Stomach (tissue), 8 donors: ENCODE measurements at regions not wholly inside any gene's neighbourhood (a gene's known extent, or its start where the extent isn't known, plus 50 kb on each side); places are given as distances from the start of the nearest gene placed in this dataset.
A peak's percentile ranks its signal among the peaks of the same experiment; 100 is the strongest.

Experiments used
- DNase-seq, 2 donors: peaks; one replicate each; pipeline versions ENCODE4 v3.0.0 to v3.0.0-alpha.2; 2013 to 2019
- H3K27ac ChIP-seq, 5 donors: fragments of 200-600 bp in 4 of 5; sonication (generic) in 4 of 5; one replicate each; pipeline ENCODE4 v1.5.1; 2013 to 2019; ENCODE audit warnings: mild to moderate bottlenecking in 1 of 5, moderate library complexity in 1 of 5
- H3K27me3 ChIP-seq, 3 donors: fragments of 200-600 bp; sonication (generic); one replicate each; pipeline ENCODE4 v1.5.1; 2017 to 2019; ENCODE audit warnings: mixed run types in 1 of 3
- H3K36me3 ChIP-seq, 4 donors: fragments of 200-600 bp; sonication (generic); 1 replicate in 3 of 4; 2 replicates in 1 of 4; pipeline ENCODE4 v1.5.1; 2016 to 2019
- H3K4me1 ChIP-seq, 4 donors: fragments of 200-600 bp; sonication (generic); one replicate each; pipeline ENCODE4 v1.5.1; 2016 to 2019
- H3K4me3 ChIP-seq, 4 donors: fragments of 200-600 bp; sonication (generic) in 3 of 4; one replicate each; pipeline ENCODE4 v1.5.1; 2016 to 2019; ENCODE audit warnings: mild to moderate bottlenecking in 1 of 4
- H3K9me3 ChIP-seq, 4 donors: fragments of 200-600 bp; sonication (generic); one replicate each; pipeline ENCODE4 v1.5.1; 2016 to 2019
- EP300 ChIP-seq: sonication (generic); formaldehyde crosslinking; IDR thresholded peaks from one replicate; pipeline ENCODE4 v1.6.1; 2017; ENCODE audit warnings: antibody characterized with exemption
- POLR2A ChIP-seq, 4 donors: fragments of 450-650 bp; IDR thresholded peaks; one replicate each; pipeline ENCODE4 v1.6.1; 2016; ENCODE audit warnings: antibody characterized with exemption in 4 of 4, control low read depth in 2 of 4, mild to moderate bottlenecking in 1 of 4, moderate library complexity in 1 of 4
- POLR2AphosphoS5 ChIP-seq, 3 donors: sonication (generic); formaldehyde crosslinking; IDR thresholded peaks; one replicate each; pipeline ENCODE4 v1.6.1; 2016; ENCODE audit warnings: antibody characterized with exemption in 3 of 3
- WGBS, 5 donors: extraction: QIAGEN DNeasy Blood & Tissue Kit in 3 of 5; methylation state at CpG; one replicate each; pipeline versions ENCODE4 v1.1.5 to v1.1.7; 2013 to 2018; 5-methylcytosine and 5-hydroxymethylcytosine counted together
- intact Hi-C: fragments of 100-400 bp; cut with DNase I; formaldehyde crosslinking; loops from one replicate; pipeline ENCODE4 v1.15.1; 2023; ENCODE audit warnings: low total_unique reads
- TF ChIP-seq, protein P1 (sequence below), 7 experiments: fragments of 450-650 bp in 4 of 7; fragments of 200-600 bp in 3 of 7; sonication (generic) in 3 of 7; IDR thresholded peaks; one replicate each; pipeline ENCODE4 v1.5.1; 2016 to 2019; ENCODE audit warnings: antibody characterized with exemption in 7 of 7, control low read depth in 2 of 7, mild to moderate bottlenecking in 1 of 7
- donor health status: healthy with polysubstance abuse.
- donor health status: Bipolar disorder and iron deficiency.
- donor health status: healthy.

DNA sequence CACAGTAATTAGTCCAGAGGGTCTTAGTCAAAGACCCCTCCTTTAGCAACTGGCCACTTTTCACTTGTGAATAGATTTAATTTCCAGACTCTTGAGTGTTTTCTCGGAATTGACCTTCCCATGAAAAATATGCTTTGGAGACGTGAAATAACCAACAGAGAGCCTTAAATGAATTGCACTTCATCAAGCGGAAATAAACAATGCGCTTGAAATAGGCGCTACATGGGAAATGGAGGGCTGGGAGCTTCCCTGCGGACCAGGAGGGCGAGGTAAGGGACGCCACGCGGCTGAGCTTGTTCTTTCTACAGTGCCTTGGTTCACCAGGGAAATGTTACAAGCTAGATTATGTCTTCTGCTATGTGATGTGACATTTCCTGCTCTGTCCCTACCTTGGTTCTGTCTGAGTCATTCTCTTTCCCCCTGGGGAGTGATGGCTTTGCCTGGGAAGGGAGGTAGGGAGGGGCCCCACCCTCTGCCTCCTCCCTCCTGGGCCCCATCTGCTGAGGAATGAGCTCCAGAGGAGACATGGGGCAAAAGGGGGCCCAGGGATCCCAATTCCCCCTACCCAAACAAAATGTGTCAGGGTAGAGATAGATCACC is 619.3 kb downstream of the PTPRU start:
- intact Hi-C loops: no loop called here
- WGBS, 5 donors: 75 to 82% (median 81%) methylated on average over 10 of the region's 10 CpGs
- Histone ChIP-seq H3K9me3 (peaks cover 0 to 7% (median 5%) of the 10 kb centered on the region in 4 donors), H3K4me1 (no peaks in the 10 kb centered on the region), H3K36me3 (no peaks in the 10 kb centered on the region), H3K27ac (no peak overlapping the region), H3K4me3 (no peak overlapping the region), H3K27me3 (peaks cover 0 to 74% (median 14%) of the 10 kb centered on the region in 3 donors)
- no peak for DNase-seq
- TF ChIP-seq POLR2AphosphoS5 (IDR thresholded peaks at IDR 0.05): no peak
- TF ChIP-seq POLR2A (IDR thresholded peaks at IDR 0.05): no peak
- TF ChIP-seq, protein P1, sequence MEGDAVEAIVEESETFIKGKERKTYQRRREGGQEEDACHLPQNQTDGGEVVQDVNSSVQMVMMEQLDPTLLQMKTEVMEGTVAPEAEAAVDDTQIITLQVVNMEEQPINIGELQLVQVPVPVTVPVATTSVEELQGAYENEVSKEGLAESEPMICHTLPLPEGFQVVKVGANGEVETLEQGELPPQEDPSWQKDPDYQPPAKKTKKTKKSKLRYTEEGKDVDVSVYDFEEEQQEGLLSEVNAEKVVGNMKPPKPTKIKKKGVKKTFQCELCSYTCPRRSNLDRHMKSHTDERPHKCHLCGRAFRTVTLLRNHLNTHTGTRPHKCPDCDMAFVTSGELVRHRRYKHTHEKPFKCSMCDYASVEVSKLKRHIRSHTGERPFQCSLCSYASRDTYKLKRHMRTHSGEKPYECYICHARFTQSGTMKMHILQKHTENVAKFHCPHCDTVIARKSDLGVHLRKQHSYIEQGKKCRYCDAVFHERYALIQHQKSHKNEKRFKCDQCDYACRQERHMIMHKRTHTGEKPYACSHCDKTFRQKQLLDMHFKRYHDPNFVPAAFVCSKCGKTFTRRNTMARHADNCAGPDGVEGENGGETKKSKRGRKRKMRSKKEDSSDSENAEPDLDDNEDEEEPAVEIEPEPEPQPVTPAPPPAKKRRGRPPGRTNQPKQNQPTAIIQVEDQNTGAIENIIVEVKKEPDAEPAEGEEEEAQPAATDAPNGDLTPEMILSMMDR (IDR thresholded peaks at IDR 0.05): no peak
- TF ChIP-seq EP300: no peak

- no peaks in the 10 kb centered on the region for H3K9me3 ChIP-seq
- H3K36me3 ChIP-seq: no peaks in the 10 kb centered on the region
- H3K4me3 ChIP-seq: no peak overlapping the region
- H3K27me3 ChIP-seq: peaks cover 0 to 71% (median 16%) of the 10 kb centered on the region in 3 donors
- intact Hi-C loops: no loop called here
- 76 to 79% (median 77%) methylated on average over 9 of the region's 9 CpGs for WGBS, 5 donors
- no peak overlapping the region for H3K27ac ChIP-seq
- DNase-seq: no peak
- no peaks in the 10 kb centered on the region for H3K4me1 ChIP-seq
- TF ChIP-seq, protein P1 (IDR thresholded peaks at IDR 0.05): no peak
- TF ChIP-seq POLR2A (IDR thresholded peaks at IDR 0.05) (no peak), POLR2AphosphoS5 (IDR thresholded peaks at IDR 0.05) (no peak), EP300 (no peak)
Observed at GRCh38 chr1:29854700-29855276, 618.5 kb downstream of the PTPRU start.

DNA sequence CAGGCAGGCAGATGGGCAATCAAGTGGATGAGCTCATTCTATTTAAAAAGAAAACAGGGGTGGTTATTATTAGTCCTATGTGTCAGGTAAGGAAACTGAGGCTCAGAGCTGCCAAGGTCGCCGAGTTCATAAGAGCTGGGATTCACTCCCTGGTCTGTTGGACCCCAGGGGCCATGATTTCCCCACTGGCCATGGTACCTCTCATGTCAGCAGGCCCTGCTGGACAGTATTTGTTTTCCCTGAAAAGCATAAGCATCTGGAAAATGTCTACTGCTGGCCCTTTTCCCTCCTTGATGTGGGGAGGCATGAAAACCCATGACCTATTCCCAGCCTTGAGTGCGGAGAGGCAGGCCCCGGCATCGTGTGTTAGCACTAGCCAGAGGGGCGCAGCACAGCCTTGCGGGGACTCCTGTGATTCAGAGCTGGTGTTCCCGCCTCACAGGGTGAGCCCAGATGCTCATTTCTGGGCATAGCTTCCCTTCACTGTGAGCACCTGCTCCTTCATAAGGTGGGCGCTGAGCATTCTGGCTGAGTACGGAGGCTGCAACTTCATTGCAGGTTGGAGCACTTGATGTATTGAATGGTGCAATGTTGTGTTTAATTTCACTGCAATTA is 617.5 kb downstream of the PTPRU start:
- Histone ChIP-seq H3K27ac (no peak overlapping the region), H3K4me3 (no peak overlapping the region), H3K27me3 (peaks cover 0 to 71% (median 22%) of the 10 kb centered on the region in 3 donors), H3K36me3 (no peaks in the 10 kb centered on the region), H3K4me1 (no peaks in the 10 kb centered on the region), H3K9me3 (no peaks in the 10 kb centered on the region)
- WGBS, 5 donors: 79 to 95% (median 84%) methylated on average over 9 to 10 of the region's 10 CpGs
- TF ChIP-seq POLR2AphosphoS5 (IDR thresholded peaks at IDR 0.05) (no peak), EP300 (no peak), POLR2A (IDR thresholded peaks at IDR 0.05) (no peak)
- TF ChIP-seq, protein P1 (IDR thresholded peaks at IDR 0.05): no peak
- peak in 1 of 2 donors; percentile 46 for DNase-seq
- intact Hi-C loops: no loop called here

GRCh38 chr1:29852248-29852647 is 615.9 kb downstream of the PTPRU start:
- no peak for DNase-seq
- 85 to 95% (median 88%) methylated on average over 7 to 9 of the region's 9 CpGs for WGBS, 5 donors
- Histone ChIP-seq H3K27me3 (peaks cover 0 to 80% (median 22%) of the 10 kb centered on the region in 3 donors), H3K4me1 (no peaks in the 10 kb centered on the region), H3K36me3 (no peaks in the 10 kb centered on the region), H3K9me3 (no peaks in the 10 kb centered on the region), H3K4me3 (no peak overlapping the region), H3K27ac (no peak overlapping the region)
- TF ChIP-seq POLR2AphosphoS5 (IDR thresholded peaks at IDR 0.05) (no peak), POLR2A (IDR thresholded peaks at IDR 0.05) (no peak), EP300 (no peak)
- TF ChIP-seq, protein P1 (IDR thresholded peaks at IDR 0.05): no peak
- intact Hi-C loops: no loop called here
